GM06990 (cell line): ENCODE measurements at regions not wholly inside any gene's neighbourhood (a gene's known extent, or its start where the extent isn't known, plus 50 kb on each side); places are given as distances from the start of the nearest gene placed in this dataset.
"Not testable (repeated sequence)": the region's sequence is repeated elsewhere in the genome, so short reads cannot be mapped to it uniquely, and the experiment has no call there.

Source experiments
- DNase-seq: peaks from one replicate; pipeline ENCODE4 v3.0.0-alpha.2; 2011; ENCODE audit not compliant: insufficient read length; ENCODE audit errors: extremely low read depth
- H3K27me3 ChIP-seq: replicated peaks from 2 replicates; pipeline ENCODE4 v1.6.0; 2011; ENCODE audit warnings: low read length; ENCODE audit not compliant: control insufficient read depth, insufficient read depth
- H3K36me3 ChIP-seq: 2 replicates; pipeline ENCODE4 v1.5.1; 2011; ENCODE audit warnings: low read length; ENCODE audit not compliant: control insufficient read depth, insufficient read depth
- H3K4me3 ChIP-seq: replicated peaks from 2 replicates; pipeline ENCODE4 v1.5.1; 2011; ENCODE audit warnings: low read depth, mild to moderate bottlenecking, control low read depth, low read length
- CTCF ChIP-seq: IDR thresholded peaks from 2 replicates; pipeline ENCODE4 v1.5.1; 2011; ENCODE audit warnings: low read length, control low read depth, mild to moderate bottlenecking, inconsistent platforms; ENCODE audit not compliant: insufficient read depth, poor library complexity, severe bottlenecking

GRCh38 chr3:13138833-13139145 is 65.6 kb upstream of the IQSEC1 start:
- no peak for TF ChIP-seq CTCF
- Histone ChIP-seq H3K36me3 (no peaks in the 10 kb centered on the region), H3K4me3 (no peak overlapping the region), H3K27me3 (peaks cover 1% of the 10 kb centered on the region)
- no peak for DNase-seq

- Histone ChIP-seq H3K27me3 (peaks cover 1% of the 10 kb centered on the region), H3K4me3 (no peak overlapping the region), H3K36me3 (no peaks in the 10 kb centered on the region)
- no peak for TF ChIP-seq CTCF
- no peak for DNase-seq
These were observed 65.0 kb upstream of the IQSEC1 start for GRCh38 chr3:13137941-13138832.

- not testable (repeated sequence) for DNase-seq, H3K36me3 ChIP-seq, H3K27me3 ChIP-seq, H3K4me3 ChIP-seq
These were observed 63.6 kb upstream of the IQSEC1 start for GRCh38 chr3:13136848-13137247.

- peaks cover 1% of the 10 kb centered on the region for H3K27me3 ChIP-seq
- DNase-seq = no peak
- no peak overlapping the region for H3K4me3 ChIP-seq
- H3K36me3 ChIP-seq = no peaks in the 10 kb centered on the region
- no peak for TF ChIP-seq CTCF
These were observed 63.2 kb upstream of the IQSEC1 start for GRCh38 chr3:13136426-13136825.

- no peak for DNase-seq
- no peak for TF ChIP-seq CTCF
- Histone ChIP-seq H3K4me3 (no peak overlapping the region), H3K36me3 (no peaks in the 10 kb centered on the region), H3K27me3 (peaks cover 1% of the 10 kb centered on the region)
These were observed 62.6 kb upstream of the IQSEC1 start for GRCh38 chr3:13135811-13136321.

GRCh38 chr3:13135251-13135810 is 62.1 kb upstream of the IQSEC1 start:
- TF ChIP-seq CTCF = no peak

More at GRCh38 chr3:13135251-13135810, 62.1 kb upstream of the IQSEC1 start:
- Histone ChIP-seq H3K27me3 (peaks cover 1% of the 10 kb centered on the region), H3K4me3 (no peak overlapping the region), H3K36me3 (no peaks in the 10 kb centered on the region)
- DNase-seq = no peak
